Stimulated activated effector memory CD8-positive, alpha-beta T cell treated with anti-CD3 and anti-CD28 coated beads, Interleukin-12 subunit alpha, Interleukin-12 subunit beta, amount 100 ng/mL, for 72 hours (primary cell): ENCODE measurements at regions not wholly inside any gene's neighbourhood (a gene's known extent, or its start where the extent isn't known, plus 50 kb on each side); places are given as distances from the start of the nearest gene placed in this dataset.
"Not testable (repeated sequence)": the region's sequence is repeated elsewhere in the genome, so short reads cannot be mapped to it uniquely, and the experiment has no call there.

ENCODE experiments used
- ATAC-seq: fragments of 150-1000 bp; cut with Tn5 transposase; 2 replicates; pipeline ENCODE4 v1.10.0; 2021
- DNase-seq, 2 donors: peaks; one replicate each; pipeline ENCODE4 v3.0.0; 2021 to 2022; ENCODE audit warnings: low spot score in 2 of 2
- H3K27ac Mint-ChIP-seq: one replicate; pipeline ENCODE4 v1.8.0; 2022; ENCODE audit warnings: mild to moderate bottlenecking, mixed read lengths
- H3K36me3 Mint-ChIP-seq: one replicate; pipeline ENCODE4 v1.8.0; 2022; ENCODE audit warnings: mild to moderate bottlenecking, mixed read lengths
- H3K4me1 Mint-ChIP-seq: one replicate; pipeline ENCODE4 v1.8.0; 2022; ENCODE audit warnings: mixed read lengths
- H3K4me3 Mint-ChIP-seq: one replicate; pipeline ENCODE4 v1.8.0; 2022; ENCODE audit warnings: mild to moderate bottlenecking, mixed read lengths
- H3K9me3 Mint-ChIP-seq: one replicate; pipeline ENCODE4 v1.8.0; 2022; ENCODE audit warnings: mixed read lengths

DNA sequence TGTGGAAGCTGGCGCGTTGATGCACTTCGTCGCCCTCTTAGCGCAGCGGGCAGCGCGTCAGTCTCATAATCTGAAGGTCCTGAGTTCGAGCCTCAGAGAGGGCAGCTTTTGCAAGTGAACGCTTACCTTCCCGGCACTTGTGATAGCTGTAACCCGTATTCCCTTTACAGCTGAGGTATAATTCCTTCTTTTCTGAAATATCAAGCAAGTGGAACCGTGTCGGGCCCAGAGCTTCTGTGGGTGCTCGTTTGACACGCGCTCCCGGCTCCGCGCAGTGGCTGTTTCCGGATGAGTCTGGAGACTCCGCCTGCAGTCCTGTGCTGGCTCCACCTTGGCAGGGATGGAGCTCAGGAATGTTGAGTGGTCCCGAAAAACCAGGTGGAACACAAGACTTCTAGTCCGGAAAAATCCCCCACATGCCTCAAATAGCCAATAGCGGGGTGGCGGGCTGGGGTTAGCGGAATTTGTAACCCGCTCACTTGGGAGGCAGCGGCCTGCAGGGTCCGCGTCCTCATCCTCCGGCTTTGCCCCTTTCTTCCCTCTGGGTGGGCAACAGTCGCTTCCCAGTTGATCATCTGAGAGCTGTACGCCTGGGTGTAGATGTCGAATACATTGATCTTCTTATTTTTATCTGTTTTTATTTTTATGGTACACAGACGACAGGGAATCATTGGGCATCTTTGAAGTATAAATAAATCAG lies 106.8 kb upstream of the ZNF322 start:
- not testable (repeated sequence) for H3K9me3 Mint-ChIP-seq, H3K4me3 Mint-ChIP-seq, H3K36me3 Mint-ChIP-seq, H3K27ac Mint-ChIP-seq, DNase-seq, H3K4me1 Mint-ChIP-seq, ATAC-seq

DNA sequence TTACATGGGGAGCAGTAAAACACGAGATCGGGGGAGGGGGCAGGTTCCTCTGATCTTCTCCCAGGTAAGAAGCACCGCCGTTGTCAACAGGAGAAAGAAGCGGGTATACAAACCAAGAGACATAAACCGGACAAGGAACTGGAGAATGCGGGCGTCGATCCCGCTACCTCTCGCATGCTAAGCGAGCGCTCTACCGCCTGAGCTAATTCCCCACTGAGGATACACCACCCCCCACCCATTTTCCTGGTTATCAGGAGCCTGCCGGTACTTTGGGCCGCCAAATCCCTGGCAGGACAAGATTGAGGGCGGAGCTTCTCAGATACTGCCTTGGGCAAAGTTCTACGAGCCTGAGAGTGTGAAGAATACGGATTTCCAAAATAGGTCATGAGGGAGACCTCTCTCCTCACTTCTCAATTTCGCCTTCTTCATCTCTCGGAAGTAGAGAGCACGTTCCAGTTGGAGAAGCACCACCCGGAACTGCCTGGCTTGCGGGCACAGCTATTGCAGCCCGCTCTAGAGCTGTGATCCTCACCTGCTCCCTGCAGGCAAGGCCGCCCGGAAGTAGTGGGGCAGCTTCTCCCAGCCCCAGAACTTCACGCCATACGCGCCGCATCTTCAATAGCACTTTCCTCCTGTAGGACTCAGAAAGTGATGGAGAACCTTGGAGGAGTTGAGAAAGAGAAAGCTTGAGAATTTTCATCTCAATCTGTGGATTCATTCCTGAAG lies 111.6 kb upstream of the ZNF322 start:
- H3K4me1 Mint-ChIP-seq, H3K36me3 Mint-ChIP-seq, H3K27ac Mint-ChIP-seq, DNase-seq, H3K4me3 Mint-ChIP-seq, H3K9me3 Mint-ChIP-seq, ATAC-seq: not testable (repeated sequence)

DNA sequence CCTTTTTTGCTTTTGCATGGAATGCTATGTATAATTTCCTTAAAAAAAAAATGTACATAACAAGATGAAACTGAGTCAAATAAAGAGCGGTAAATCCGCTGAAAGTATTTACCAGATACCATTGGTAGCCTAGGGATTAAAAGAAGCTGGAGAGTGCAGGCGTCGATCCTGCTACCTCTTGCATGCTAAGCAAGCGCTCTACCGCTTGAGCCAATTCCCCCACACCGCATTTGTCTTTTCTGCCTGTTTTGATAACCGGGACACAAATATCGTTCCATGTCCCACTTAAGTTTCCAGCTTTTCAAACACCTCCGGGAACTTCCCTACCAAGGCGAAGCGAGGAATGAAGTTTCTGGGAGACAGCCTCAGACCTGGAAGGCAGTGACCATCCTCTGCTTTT lies 113.9 kb upstream of the ZNF322 start:
- not testable (repeated sequence) for DNase-seq, ATAC-seq, H3K9me3 Mint-ChIP-seq, H3K4me1 Mint-ChIP-seq, H3K27ac Mint-ChIP-seq, H3K36me3 Mint-ChIP-seq, H3K4me3 Mint-ChIP-seq

DNA sequence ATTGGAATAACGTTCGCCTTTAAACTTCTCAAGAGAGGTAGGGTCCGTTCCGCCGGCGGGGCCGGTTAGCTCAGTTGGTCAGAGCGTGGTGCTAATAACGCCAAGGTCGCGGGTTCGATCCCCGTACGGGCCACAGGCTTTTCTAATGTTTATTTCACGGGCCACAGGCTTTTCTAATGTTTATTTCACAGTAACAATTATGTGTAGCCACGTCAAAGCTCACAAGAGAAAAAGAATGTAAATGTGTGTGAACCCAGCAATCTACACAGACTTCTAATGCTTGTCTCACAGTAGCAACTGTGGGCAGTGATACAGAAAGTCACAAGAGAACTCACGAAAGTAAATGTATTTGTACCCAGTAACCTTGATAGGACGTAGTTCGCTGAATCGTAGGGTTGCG lies 121.0 kb upstream of the ZNF322 start:
- ATAC-seq, DNase-seq, H3K27ac Mint-ChIP-seq, H3K4me3 Mint-ChIP-seq, H3K4me1 Mint-ChIP-seq, H3K36me3 Mint-ChIP-seq, H3K9me3 Mint-ChIP-seq: not testable (repeated sequence)

DNA sequence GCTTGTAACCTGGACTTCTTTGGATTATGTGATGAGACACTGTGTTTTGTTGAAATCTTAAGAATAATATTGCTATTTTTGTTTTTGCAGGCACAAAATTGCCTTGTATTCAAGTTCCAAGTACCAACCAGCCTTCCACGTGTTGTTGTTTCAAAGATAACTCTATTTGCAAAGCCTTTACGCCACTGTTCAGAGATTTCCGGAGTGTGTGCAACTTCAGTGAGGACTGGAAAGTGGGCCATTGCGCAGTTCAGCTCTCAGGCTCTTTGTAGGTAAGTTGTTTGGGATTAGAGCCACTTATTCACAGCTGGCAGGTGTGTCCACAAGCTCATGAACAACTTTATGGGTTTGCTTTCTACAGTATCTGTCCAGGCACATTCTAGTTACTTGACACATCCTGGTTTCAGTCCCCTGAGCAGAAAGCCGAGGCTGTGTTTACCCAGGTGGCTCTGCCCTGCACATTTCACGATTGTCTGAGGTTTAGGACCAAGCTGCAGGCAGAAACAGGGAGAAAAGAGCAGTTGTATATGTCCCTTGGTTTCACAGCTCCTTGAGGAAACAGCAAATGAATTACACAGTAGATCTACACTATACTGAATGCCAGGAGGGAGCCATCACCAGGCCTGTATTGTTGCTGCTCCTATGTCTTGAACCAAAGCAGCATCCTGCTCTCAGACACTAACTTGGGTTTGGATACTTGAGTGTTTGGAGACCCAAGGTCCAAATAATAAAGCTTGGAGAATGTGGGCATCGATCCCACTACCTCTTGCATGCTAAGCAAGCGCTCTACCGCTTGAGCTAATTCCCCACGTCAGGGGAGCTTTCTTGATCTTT lies 136.1 kb upstream of the ZNF322 start:
- H3K27ac Mint-ChIP-seq, H3K4me3 Mint-ChIP-seq, DNase-seq, H3K9me3 Mint-ChIP-seq, H3K36me3 Mint-ChIP-seq, ATAC-seq, H3K4me1 Mint-ChIP-seq: not testable (repeated sequence)

DNA sequence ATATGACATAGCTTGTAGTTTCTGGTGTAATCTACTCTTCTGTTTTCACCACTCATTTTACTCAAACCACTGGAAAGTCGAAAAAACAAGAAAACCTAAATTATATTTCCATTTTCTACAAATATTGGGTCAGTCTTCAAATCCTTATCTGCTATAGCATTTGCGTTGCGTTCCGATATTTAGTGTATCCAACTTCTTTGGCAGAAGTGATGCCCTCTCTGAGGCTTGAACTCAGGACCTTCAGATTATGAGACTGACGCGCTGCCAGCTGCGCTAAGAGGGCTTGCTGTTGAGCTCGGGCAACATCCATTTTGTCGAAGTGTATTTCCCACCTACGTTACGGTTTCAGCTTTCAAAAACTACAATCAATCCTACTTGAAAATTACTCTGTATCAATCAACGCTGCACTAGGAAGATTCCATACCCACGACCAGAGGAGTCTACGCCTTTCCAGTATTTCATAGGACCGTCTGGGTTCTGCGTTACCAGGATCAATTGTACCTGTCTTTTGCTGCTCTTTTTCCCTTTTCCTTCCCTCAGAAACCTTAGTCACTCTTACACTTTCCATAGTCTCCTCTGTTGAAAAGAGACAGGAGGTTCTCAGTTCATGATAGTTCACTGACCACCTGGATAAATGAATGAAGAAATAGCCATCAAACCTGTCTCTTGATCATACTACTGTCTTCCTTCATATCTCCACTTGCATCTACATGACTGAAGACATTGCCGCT lies 140.5 kb upstream of the ZNF322 start:
- ATAC-seq, H3K4me1 Mint-ChIP-seq, H3K9me3 Mint-ChIP-seq, H3K27ac Mint-ChIP-seq, H3K36me3 Mint-ChIP-seq, DNase-seq, H3K4me3 Mint-ChIP-seq: not testable (repeated sequence)

DNA sequence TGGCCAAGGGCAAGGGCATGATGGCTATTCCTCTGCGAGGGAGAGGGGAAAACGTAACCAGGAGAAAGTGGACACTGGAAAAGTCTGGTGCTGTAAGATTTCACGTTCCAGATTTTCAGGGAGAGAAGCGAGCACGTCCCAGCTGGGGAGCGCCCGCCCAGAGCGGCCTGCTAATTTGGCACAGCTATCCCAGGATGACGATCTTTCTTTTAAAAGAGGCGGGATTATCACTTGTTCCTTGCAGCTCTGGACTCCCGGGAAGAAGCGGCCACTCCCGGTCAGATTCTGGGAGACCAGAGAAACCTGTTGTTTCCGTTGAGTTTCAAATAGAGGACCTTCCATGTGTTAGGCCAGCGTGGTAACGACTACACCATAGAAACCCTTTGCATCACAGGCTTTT lies 144.2 kb upstream of the ZNF322 start:
- not testable (repeated sequence) for H3K9me3 Mint-ChIP-seq, H3K4me1 Mint-ChIP-seq, H3K4me3 Mint-ChIP-seq, H3K36me3 Mint-ChIP-seq, ATAC-seq, DNase-seq, H3K27ac Mint-ChIP-seq

DNA sequence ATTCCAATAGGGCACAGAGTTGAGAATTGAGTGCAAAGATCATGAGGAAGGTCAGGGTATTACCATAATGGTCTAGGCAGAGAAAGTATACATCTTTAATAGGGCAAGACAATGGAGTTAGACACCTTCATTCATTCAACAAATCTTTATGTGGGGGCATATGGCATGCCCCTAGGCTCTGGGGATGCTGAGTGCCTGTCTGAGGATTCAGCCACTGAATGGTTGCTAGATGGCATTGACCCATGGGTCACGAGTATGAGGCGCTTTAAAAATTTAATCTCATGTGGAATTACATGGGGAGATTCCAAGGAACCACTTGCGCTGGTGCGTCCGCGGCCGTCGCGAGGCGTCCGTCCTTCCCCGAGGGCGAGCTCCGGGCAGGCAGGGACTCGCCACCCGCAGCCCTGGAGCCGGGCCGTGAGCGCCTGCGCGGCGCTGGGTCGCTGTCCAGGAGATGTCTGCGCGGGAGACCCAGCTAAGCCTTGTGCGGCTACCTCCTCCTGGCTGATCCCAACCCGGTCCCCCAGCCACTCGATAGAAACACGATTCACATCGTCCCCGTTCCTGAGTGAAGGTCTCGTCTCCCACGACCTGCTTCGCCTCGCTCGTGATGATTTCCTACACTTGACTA lies 152.1 kb upstream of the ZNF322 start:
- not testable (repeated sequence) for H3K4me1 Mint-ChIP-seq

DNA sequence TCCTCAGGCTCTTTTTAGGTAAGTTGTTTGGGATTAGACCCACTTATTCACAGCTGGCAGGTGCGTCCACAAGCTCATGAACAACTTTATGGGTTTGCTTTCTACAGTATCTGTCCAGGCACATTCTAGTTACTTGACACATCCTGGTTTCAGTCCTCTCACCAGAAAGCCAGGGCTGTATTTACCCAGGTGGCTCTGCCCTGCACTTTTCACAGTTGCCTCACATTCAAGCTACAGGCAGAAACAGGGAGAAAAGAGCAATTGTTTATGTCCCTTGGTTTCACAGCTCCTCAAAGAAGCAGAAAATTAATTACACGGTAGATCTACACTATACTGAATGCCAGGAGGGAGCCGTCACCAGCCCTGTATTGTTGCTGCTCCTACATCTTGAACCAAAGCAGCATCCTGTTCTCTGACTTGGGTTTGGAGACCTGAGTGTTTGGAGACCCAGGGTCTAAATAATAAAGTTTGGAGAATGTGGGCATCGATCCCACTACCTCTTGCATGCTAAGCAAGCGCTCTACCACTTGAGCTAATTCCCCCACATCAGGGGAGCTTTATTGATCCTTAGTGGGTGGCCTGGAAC lies 159.2 kb upstream of the ZNF322 start:
- H3K4me3 Mint-ChIP-seq, H3K27ac Mint-ChIP-seq, ATAC-seq, H3K9me3 Mint-ChIP-seq, H3K4me1 Mint-ChIP-seq, H3K36me3 Mint-ChIP-seq, DNase-seq: not testable (repeated sequence)

More for the DNA sequence above, 152.1 kb upstream of the ZNF322 start:
- DNase-seq, ATAC-seq, H3K4me3 Mint-ChIP-seq, H3K9me3 Mint-ChIP-seq, H3K27ac Mint-ChIP-seq, H3K36me3 Mint-ChIP-seq: not testable (repeated sequence)

DNA sequence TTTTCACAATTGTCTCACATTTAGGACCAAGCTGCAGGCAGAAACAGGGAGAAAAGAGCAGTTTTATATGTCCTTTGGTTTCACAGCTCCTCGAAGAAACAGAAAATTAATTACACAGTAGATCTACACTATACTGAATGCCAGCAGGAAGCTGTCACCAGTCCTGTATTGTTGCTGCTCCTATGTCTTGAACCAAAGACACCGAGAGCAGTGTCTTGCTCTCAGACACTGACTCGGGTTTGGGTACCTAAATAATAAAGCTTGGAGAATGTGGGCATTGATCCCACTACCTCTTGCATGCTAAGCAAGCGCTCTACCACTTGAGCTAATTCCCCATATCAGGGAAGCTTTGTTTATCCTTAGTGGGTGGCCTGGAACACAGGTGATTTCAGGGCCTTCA lies 168.4 kb upstream of the ZNF322 start:
- H3K4me1 Mint-ChIP-seq, H3K36me3 Mint-ChIP-seq, H3K27ac Mint-ChIP-seq, DNase-seq, H3K9me3 Mint-ChIP-seq, ATAC-seq, H3K4me3 Mint-ChIP-seq: not testable (repeated sequence)

DNA sequence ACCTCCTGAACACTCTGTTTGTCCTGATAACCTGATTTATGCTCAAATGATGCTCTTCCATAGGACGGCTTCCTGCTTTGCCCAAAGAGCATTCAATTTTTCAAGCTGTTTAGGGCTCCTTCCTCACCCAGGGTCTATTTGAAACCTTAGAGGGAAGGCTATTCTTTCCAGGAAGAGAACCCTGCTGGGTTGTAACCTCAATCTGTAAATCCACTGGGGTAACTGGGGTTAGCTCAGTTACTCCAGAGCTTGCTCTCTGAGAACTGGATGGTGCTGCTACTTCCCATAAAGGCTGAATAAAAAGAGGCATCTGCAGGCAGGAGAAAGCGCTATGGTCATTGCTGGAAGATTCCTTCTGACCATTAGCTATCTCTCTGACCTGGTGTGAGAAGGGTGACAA lies 169.9 kb upstream of the ZNF322 start:
- not testable (repeated sequence) for H3K4me1 Mint-ChIP-seq, H3K4me3 Mint-ChIP-seq, H3K9me3 Mint-ChIP-seq, H3K36me3 Mint-ChIP-seq, DNase-seq, H3K27ac Mint-ChIP-seq, ATAC-seq

DNA sequence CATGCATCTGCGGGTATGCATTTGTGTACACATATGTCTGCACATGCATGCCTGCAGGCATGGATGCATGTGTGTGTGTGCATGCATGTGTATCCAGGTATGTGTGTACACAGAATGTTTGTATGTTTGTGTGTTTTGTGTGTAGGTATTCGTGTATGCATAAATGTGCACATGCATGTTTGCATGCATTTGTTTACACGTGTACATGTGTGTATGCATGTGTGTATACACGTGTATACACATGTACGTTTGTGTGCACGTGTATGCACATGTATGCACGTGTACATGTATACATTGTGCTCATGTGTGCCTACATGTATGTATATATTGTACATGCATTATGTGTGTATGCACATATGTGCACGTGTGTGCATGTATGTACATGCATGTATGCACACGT lies 171.4 kb upstream of the ZNF322 start:
- not testable (repeated sequence) for H3K4me3 Mint-ChIP-seq, H3K27ac Mint-ChIP-seq, H3K36me3 Mint-ChIP-seq, DNase-seq, ATAC-seq, H3K4me1 Mint-ChIP-seq, H3K9me3 Mint-ChIP-seq

DNA sequence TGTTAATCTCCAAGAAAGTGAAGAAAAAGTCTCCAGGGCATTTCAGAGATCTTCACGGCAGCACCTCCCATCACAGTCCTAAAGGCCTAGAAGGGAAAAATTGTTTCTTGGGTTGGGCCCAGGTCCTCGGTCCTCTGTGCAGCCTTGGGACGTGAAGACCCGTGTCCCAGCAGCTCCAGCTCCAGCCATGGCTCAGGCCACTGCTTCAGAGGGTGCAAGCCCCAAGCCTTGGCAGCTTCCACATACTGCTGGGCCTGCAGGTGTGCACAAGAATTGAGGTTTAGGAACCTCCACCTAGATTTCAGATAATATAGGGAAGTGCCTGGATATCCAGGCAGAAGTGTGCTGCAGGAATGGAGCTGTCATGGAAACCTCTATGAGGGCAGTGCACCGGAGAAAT lies 176.2 kb upstream of the ZNF322 start:
- H3K27ac Mint-ChIP-seq, ATAC-seq, H3K4me3 Mint-ChIP-seq: not testable (repeated sequence)

DNA sequence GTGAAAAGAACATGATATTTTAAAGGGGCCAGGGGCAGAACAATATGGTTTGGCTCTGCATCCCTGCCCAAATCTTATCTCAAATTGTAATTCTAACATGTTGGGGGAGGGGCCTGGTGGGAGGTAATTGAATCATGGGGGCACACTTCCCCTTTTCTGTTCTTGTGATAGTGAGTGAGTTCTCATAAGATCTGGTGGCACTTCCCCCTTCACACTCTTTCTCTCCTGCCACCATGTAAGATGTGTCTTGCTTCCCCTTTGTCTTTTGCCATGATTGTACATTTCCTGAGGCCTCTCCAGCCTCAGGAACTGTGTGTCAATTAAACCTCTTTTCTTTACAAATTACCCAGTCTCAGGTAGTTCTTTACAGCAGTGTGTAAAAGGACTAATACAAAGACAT lies 177.1 kb upstream of the ZNF322 start:
- H3K4me3 Mint-ChIP-seq, ATAC-seq, H3K9me3 Mint-ChIP-seq, DNase-seq, H3K36me3 Mint-ChIP-seq, H3K27ac Mint-ChIP-seq, H3K4me1 Mint-ChIP-seq: not testable (repeated sequence)

More for the DNA sequence above, 176.2 kb upstream of the ZNF322 start:
- H3K9me3 Mint-ChIP-seq, H3K36me3 Mint-ChIP-seq, DNase-seq, H3K4me1 Mint-ChIP-seq: not testable (repeated sequence)
